Mesenchymal stem cell (in vitro differentiated cells and primary cell): ENCODE measurements at regions not wholly inside any gene's neighbourhood (a gene's known extent, or its start where the extent isn't known, plus 50 kb on each side); places are given as distances from the start of the nearest gene placed in this dataset.
"Not testable (repeated sequence)": the region's sequence is repeated elsewhere in the genome, so short reads cannot be mapped to it uniquely, and the experiment has no call there.

Experiments
- DNase-seq: peaks from one replicate; pipeline ENCODE4 v3.0.0-alpha.2; 2013
- H2AFZ ChIP-seq: one replicate; pipeline ENCODE4 v1.6.1; 2013; ENCODE audit warnings: low read depth, mild to moderate bottlenecking, control low read depth, inconsistent platforms, low read length, moderate library complexity
- H2AK5ac ChIP-seq: 2 replicates; pipeline ENCODE4 v1.6.1; 2013; ENCODE audit warnings: low read length, moderate library complexity, mild to moderate bottlenecking, inconsistent platforms; ENCODE audit not compliant: severe bottlenecking
- H2BK120ac ChIP-seq: one replicate; pipeline ENCODE4 v1.6.1; 2013; ENCODE audit warnings: low read depth, mild to moderate bottlenecking, inconsistent platforms, low read length, moderate library complexity
- H2BK12ac ChIP-seq, 2 experiments: one replicate each; pipeline ENCODE4 v1.6.1; 2013; ENCODE audit warnings: inconsistent platforms in 2 of 2, low read length in 2 of 2, mild to moderate bottlenecking in 2 of 2, moderate library complexity in 2 of 2, control low read depth in 1 of 2
- H2BK15ac ChIP-seq: one replicate; pipeline ENCODE4 v1.6.1; 2013; ENCODE audit warnings: mild to moderate bottlenecking, low read depth, inconsistent platforms; ENCODE audit not compliant: poor library complexity, severe bottlenecking
- H2BK5ac ChIP-seq: 2 replicates; pipeline ENCODE4 v1.6.1; 2013; ENCODE audit warnings: low read depth, mild to moderate bottlenecking, low read length, control low read depth, inconsistent platforms; ENCODE audit not compliant: poor library complexity, severe bottlenecking
- H3K14ac ChIP-seq, 2 experiments: one replicate each; pipeline ENCODE4 v1.6.1; 2013; ENCODE audit warnings: inconsistent platforms in 2 of 2, low read length in 2 of 2, control low read depth in 1 of 2, mild to moderate bottlenecking in 1 of 2, moderate library complexity in 1 of 2
- H3K18ac ChIP-seq, 2 experiments: one replicate each; pipeline ENCODE4 v1.6.1; 2013; ENCODE audit warnings: inconsistent platforms in 2 of 2, low read length in 2 of 2, control low read depth in 1 of 2, low read depth in 1 of 2, mild to moderate bottlenecking in 1 of 2
- H3K23ac ChIP-seq, 2 experiments: one replicate each; pipeline ENCODE4 v1.6.1; 2013; ENCODE audit warnings: inconsistent platforms in 2 of 2, low read length in 2 of 2, mild to moderate bottlenecking in 2 of 2, moderate library complexity in 2 of 2, control low read depth in 1 of 2
- H3K27ac ChIP-seq: 2 replicates; pipeline ENCODE4 v1.5.1; 2013; ENCODE audit warnings: mild to moderate bottlenecking, moderate library complexity, low read length, control low read depth, inconsistent platforms; ENCODE audit not compliant: poor library complexity, severe bottlenecking
- H3K27me3 ChIP-seq, 2 experiments: 2 replicates each; pipeline versions ENCODE4 v1.6.1 to v1.7.0; 2013; ENCODE audit warnings: low read length in 2 of 2, mild to moderate bottlenecking in 2 of 2, moderate library complexity in 2 of 2, control low read depth in 1 of 2, inconsistent platforms in 1 of 2; ENCODE audit not compliant: control insufficient read depth in 1 of 2, insufficient read depth in 1 of 2
- H3K36me3 ChIP-seq, 2 experiments: 2 replicates each; pipeline versions ENCODE4 v1.6.1 to v1.7.0; 2013; ENCODE audit warnings: low read length in 2 of 2, control low read depth in 1 of 2, inconsistent platforms in 1 of 2, low read depth in 1 of 2, mild to moderate bottlenecking in 1 of 2; ENCODE audit not compliant: insufficient read depth in 2 of 2, control insufficient read depth in 1 of 2
- H3K4ac ChIP-seq, 2 experiments: one replicate each; pipeline ENCODE4 v1.6.1; 2013; ENCODE audit warnings: inconsistent platforms in 2 of 2, low read length in 2 of 2, mild to moderate bottlenecking in 2 of 2, moderate library complexity in 2 of 2, control low read depth in 1 of 2, low read depth in 1 of 2
- H3K4me1 ChIP-seq: 2 replicates; pipeline ENCODE4 v1.6.1; 2013; ENCODE audit warnings: low read depth, low read length, control low read depth; ENCODE audit not compliant: control insufficient read depth, insufficient read depth
- H3K4me2 ChIP-seq: 2 replicates; pipeline ENCODE4 v1.6.1; 2013; ENCODE audit warnings: low read length, mild to moderate bottlenecking, inconsistent platforms; ENCODE audit not compliant: poor library complexity, severe bottlenecking
- H3K4me3 ChIP-seq, 2 experiments: 2 replicates each; pipeline versions ENCODE4 v1.5.1 to v1.7.0; 2013; ENCODE audit warnings: low read length in 2 of 2, mild to moderate bottlenecking in 2 of 2, control low read depth in 1 of 2, low read depth in 1 of 2; ENCODE audit not compliant: insufficient read depth in 1 of 2
- H3K79me1 ChIP-seq: replicated peaks from 2 replicates; pipeline ENCODE4 v1.6.1; 2013; ENCODE audit warnings: mild to moderate bottlenecking, control low read depth, low read length, inconsistent platforms; ENCODE audit not compliant: poor library complexity, severe bottlenecking
- H3K9ac ChIP-seq: 2 replicates; pipeline ENCODE4 v1.7.0; 2013; ENCODE audit warnings: mild to moderate bottlenecking, low read length, moderate library complexity
- H3K9me3 ChIP-seq: 2 replicates; pipeline ENCODE4 v1.7.0; 2013; ENCODE audit warnings: mild to moderate bottlenecking, low read length; ENCODE audit not compliant: control insufficient read depth
- H4K8ac ChIP-seq: one replicate; pipeline ENCODE4 v1.6.1; 2013; ENCODE audit warnings: inconsistent platforms, mild to moderate bottlenecking, low read length, moderate library complexity
- H4K91ac ChIP-seq: one replicate; pipeline ENCODE4 v1.6.1; 2013; ENCODE audit warnings: mild to moderate bottlenecking, low read length, inconsistent platforms
- WGBS: methylation state at CpG from one replicate; pipeline ENCODE4 v1.1.7; 2013; ENCODE audit warnings: mixed read lengths; 5-methylcytosine and 5-hydroxymethylcytosine counted together

DNA sequence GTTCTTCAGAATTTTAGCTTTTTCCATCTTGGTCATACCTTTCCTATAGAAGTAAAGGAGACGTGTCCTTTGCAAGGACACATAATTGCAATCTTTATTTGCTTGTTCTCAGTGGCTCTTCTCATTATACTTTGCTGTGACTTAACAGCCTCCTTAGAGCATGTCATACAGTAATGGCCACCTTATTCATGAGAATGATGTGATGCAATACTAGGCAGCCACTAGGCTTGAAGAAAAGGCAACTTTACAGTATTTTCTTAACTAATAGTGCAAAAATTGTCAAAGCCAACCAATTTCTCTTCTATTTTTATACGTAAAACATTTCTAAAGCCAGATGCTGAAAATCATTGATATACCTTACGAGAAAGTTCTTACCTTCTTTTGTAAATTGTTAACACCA, 1296.8 kb upstream of the EYS start:
- H2BK120ac ChIP-seq = no peak overlapping the region
- H3K23ac ChIP-seq = no peak overlapping the region
- H2AFZ ChIP-seq = no peak overlapping the region
- no peak overlapping the region for H3K4ac ChIP-seq
- no peak overlapping the region for H4K8ac ChIP-seq
- H2BK15ac ChIP-seq = no peak overlapping the region
- H3K14ac ChIP-seq = no peak overlapping the region
- H2BK5ac ChIP-seq = no peak overlapping the region
- no peaks in the 10 kb centered on the region for H3K79me1 ChIP-seq
- H3K9me3 ChIP-seq = peaks cover 7% of the 10 kb centered on the region
- H3K9ac ChIP-seq = no peak overlapping the region
- no peak overlapping the region for H2BK12ac ChIP-seq
- H3K4me1 ChIP-seq = no peaks in the 10 kb centered on the region
- H3K27me3 ChIP-seq = no peaks in the 10 kb centered on the region
- DNase-seq = no peak
- 100% methylated on average over 2 of the region's 3 CpGs for WGBS
- H3K18ac ChIP-seq = no peak overlapping the region
- no peak overlapping the region for H3K4me3 ChIP-seq
- no peak overlapping the region for H2AK5ac ChIP-seq
- no peak overlapping the region for H3K27ac ChIP-seq
- H3K4me2 ChIP-seq = no peak overlapping the region
- H3K36me3 ChIP-seq = no peaks in the 10 kb centered on the region
- no peak overlapping the region for H4K91ac ChIP-seq

- 100% methylated on average over 1 of the region's 2 CpGs for WGBS
- H2BK12ac ChIP-seq = no peak overlapping the region
- no peak overlapping the region for H3K27ac ChIP-seq
- H2AK5ac ChIP-seq = no peak overlapping the region
- H2AFZ ChIP-seq = no peak overlapping the region
- H3K27me3 ChIP-seq = no peaks in the 10 kb centered on the region
- no peaks in the 10 kb centered on the region for H3K36me3 ChIP-seq
- no peak overlapping the region for H4K91ac ChIP-seq
- no peak overlapping the region for H3K14ac ChIP-seq
- H2BK5ac ChIP-seq = no peak overlapping the region
- H3K4me1 ChIP-seq = no peaks in the 10 kb centered on the region
- no peak overlapping the region for H3K4me2 ChIP-seq
- no peak overlapping the region for H3K4me3 ChIP-seq
- H2BK15ac ChIP-seq = no peak overlapping the region
- no peak overlapping the region for H3K9ac ChIP-seq
- no peak overlapping the region for H3K23ac ChIP-seq
- no peaks in the 10 kb centered on the region for H3K79me1 ChIP-seq
- H3K18ac ChIP-seq = no peak overlapping the region
- H2BK120ac ChIP-seq = no peak overlapping the region
- no peak overlapping the region for H4K8ac ChIP-seq
- DNase-seq = no peak
- H3K4ac ChIP-seq = no peak overlapping the region
- peaks cover 14% of the 10 kb centered on the region for H3K9me3 ChIP-seq
These were observed 1293.1 kb upstream of the EYS start for GRCh38 chr6:67000121-67000520.

DNA sequence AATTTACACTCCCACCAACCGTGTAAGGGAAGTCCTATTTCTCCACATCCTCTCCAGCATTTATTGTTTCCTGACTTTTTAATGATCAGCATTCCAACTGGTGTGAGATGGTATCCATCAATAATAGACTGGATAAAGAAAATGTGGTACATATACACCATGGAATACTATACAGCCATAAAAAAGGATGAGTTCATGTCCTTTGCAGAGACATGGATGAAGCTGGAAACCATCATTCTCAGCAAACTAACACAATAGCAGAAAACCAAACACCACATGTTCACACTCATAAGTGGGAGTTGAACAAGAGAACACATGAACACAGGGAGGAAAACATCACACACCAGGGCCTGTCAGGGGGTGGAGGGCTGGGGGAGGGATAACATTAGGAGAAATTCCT, 1290.6 kb upstream of the EYS start:
- WGBS = no CpG with 5 or more reads among the region's 1 CpG
- not testable (repeated sequence) for H3K9ac ChIP-seq, H3K79me1 ChIP-seq, H4K8ac ChIP-seq, H4K91ac ChIP-seq, H3K4me1 ChIP-seq, H3K4ac ChIP-seq, H2BK15ac ChIP-seq, H3K27me3 ChIP-seq, H3K36me3 ChIP-seq, H2AFZ ChIP-seq, H3K14ac ChIP-seq, H3K4me2 ChIP-seq, H2BK12ac ChIP-seq, H3K23ac ChIP-seq, H2AK5ac ChIP-seq, H3K4me3 ChIP-seq, DNase-seq, H2BK120ac ChIP-seq, H3K18ac ChIP-seq, H3K27ac ChIP-seq, H2BK5ac ChIP-seq
- peaks cover 17% of the 10 kb centered on the region for H3K9me3 ChIP-seq

GRCh38 chr6:66995669-66996068, 1288.6 kb upstream of the EYS start:
- H3K4me1 ChIP-seq = no peaks in the 10 kb centered on the region
- no peak overlapping the region for H3K4me3 ChIP-seq
- no peak for DNase-seq
- no peak overlapping the region for H2BK5ac ChIP-seq
- H3K4me2 ChIP-seq = no peak overlapping the region
- no peak overlapping the region for H2BK15ac ChIP-seq
- H3K27me3 ChIP-seq = no peaks in the 10 kb centered on the region
- H2AK5ac ChIP-seq = no peak overlapping the region
- H3K27ac ChIP-seq = no peak overlapping the region
- no peak overlapping the region for H3K9ac ChIP-seq
- no peak overlapping the region for H3K23ac ChIP-seq
- H4K91ac ChIP-seq = no peak overlapping the region
- peaks cover 20% of the 10 kb centered on the region for H3K9me3 ChIP-seq
- no peak overlapping the region for H2AFZ ChIP-seq
- H3K36me3 ChIP-seq = no peaks in the 10 kb centered on the region
- H4K8ac ChIP-seq = no peak overlapping the region
- no peak overlapping the region for H2BK12ac ChIP-seq
- no peaks in the 10 kb centered on the region for H3K79me1 ChIP-seq
- no peak overlapping the region for H3K18ac ChIP-seq
- no peak overlapping the region for H3K14ac ChIP-seq
- no peak overlapping the region for H2BK120ac ChIP-seq
- no peak overlapping the region for H3K4ac ChIP-seq
- 92% methylated on average over 1 of the region's 1 CpG for WGBS
